GM21717 (cell line): ENCODE measurements at regions not wholly inside any gene's neighbourhood (a gene's known extent, or its start where the extent isn't known, plus 50 kb on each side); places are given as distances from the start of the nearest gene placed in this dataset.
A peak's percentile ranks its signal among the peaks of the same experiment; 100 is the strongest.

Experiments
- ATAC-seq: cut with Tn5 transposase; IDR thresholded peaks from one replicate; pipeline ENCODE4 v1.9.1; 2021; ENCODE audit warnings: mild to moderate bottlenecking, moderate library complexity; ENCODE audit not compliant: unreplicated experiment

GRCh38 chr6:138577151-138577915 lies 78.0 kb upstream of the NHSL1 start:
- no peak for ATAC-seq

- no peak for ATAC-seq
These were observed 80.7 kb upstream of the NHSL1 start for GRCh38 chr6:138580040-138580439.

- no peak for ATAC-seq
These were observed 81.5 kb upstream of the NHSL1 start for GRCh38 chr6:138580801-138581200.

GRCh38 chr6:138582573-138582972 lies 83.3 kb upstream of the NHSL1 start:
- ATAC-seq: no peak

GRCh38 chr6:138586638-138587037 lies 87.3 kb upstream of the NHSL1 start:
- no peak for ATAC-seq

GRCh38 chr6:138588805-138589434 lies 89.6 kb upstream of the NHSL1 start:
- ATAC-seq: no peak

GRCh38 chr6:138590796-138591709 lies 91.8 kb upstream of the NHSL1 start:
- ATAC-seq: peak; percentile 32

- peak; percentile 73 for ATAC-seq
These were observed 93.4 kb upstream of the NHSL1 start for GRCh38 chr6:138592749-138593123.

- ATAC-seq: peak; percentile 80
These were observed 94.0 kb upstream of the NHSL1 start for GRCh38 chr6:138593124-138593877.

GRCh38 chr6:138593909-138594757 lies 94.8 kb upstream of the NHSL1 start:
- ATAC-seq: no peak

- no peak for ATAC-seq
These were observed 95.5 kb upstream of the NHSL1 start for GRCh38 chr6:138594758-138595140.

- no peak for ATAC-seq
These were observed 96.8 kb upstream of the NHSL1 start for GRCh38 chr6:138596126-138596525.

- ATAC-seq: no peak
These were observed 97.3 kb upstream of the NHSL1 start for GRCh38 chr6:138596591-138596990.

- no peak for ATAC-seq
These were observed 98.0 kb upstream of the NHSL1 start for GRCh38 chr6:138597336-138597735.

GRCh38 chr6:138598562-138599173 lies 99.4 kb upstream of the NHSL1 start:
- no peak for ATAC-seq

GRCh38 chr6:138600261-138600660 lies 101.0 kb upstream of the NHSL1 start:
- no peak for ATAC-seq

- ATAC-seq: no peak
These were observed 101.4 kb upstream of the NHSL1 start for GRCh38 chr6:138600726-138601125.

GRCh38 chr6:138601128-138601527 lies 101.8 kb upstream of the NHSL1 start:
- no peak for ATAC-seq

GRCh38 chr6:138605958-138606357 lies 106.7 kb upstream of the NHSL1 start:
- ATAC-seq: no peak
